GM18951 (cell line): ENCODE measurements at regions not wholly inside any gene's neighbourhood (a gene's known extent, or its start where the extent isn't known, plus 50 kb on each side); places are given as distances from the start of the nearest gene placed in this dataset.

ENCODE experiments used
- POLR2A ChIP-seq: IDR thresholded peaks from 4 replicates; pipeline ENCODE4 v1.6.1; 2011; ENCODE audit warnings: mild to moderate bottlenecking; ENCODE audit not compliant: insufficient read length, insufficient read depth; ENCODE audit errors: extremely low read depth
- in situ Hi-C: fragments of 300-500 bp; cut with MboI; formaldehyde crosslinking; loops from one replicate; pipeline ENCODE4 v1.12.0; 2022; ENCODE audit warnings: low sequenced_read_pairs, mixed read lengths, inconsistent platforms; ENCODE audit not compliant: unreplicated experiment

GRCh38 chr12:94048757-94049156 lies 99.6 kb upstream of the PLXNC1 start:
- in situ Hi-C loops, result no loop called here
- no peak for TF ChIP-seq POLR2A

DNA sequence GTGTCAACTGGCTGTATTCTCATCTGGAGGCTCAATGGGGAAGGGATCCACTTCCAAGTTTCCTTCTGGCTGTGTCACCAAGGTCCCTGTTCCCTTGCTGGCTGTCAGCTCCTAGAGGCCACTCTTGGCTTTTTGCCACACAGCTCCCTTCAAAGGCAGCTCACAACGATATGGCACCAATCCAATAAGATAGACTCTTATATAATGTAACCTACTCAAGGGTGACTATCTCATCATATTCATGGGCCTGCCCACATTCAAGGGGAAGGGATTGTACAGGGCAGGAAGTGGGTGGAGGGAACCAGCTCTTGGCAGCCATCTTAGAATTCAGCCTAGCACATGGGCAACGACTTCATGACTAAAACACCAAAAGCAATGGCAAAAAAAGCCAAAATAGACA lies 98.7 kb upstream of the PLXNC1 start:
- in situ Hi-C loops, result no loop called here
- no peak for TF ChIP-seq POLR2A

GRCh38 chr12:94053676-94054075 lies 94.7 kb upstream of the PLXNC1 start:
- no peak for TF ChIP-seq POLR2A
- in situ Hi-C loops, result no loop called here

DNA sequence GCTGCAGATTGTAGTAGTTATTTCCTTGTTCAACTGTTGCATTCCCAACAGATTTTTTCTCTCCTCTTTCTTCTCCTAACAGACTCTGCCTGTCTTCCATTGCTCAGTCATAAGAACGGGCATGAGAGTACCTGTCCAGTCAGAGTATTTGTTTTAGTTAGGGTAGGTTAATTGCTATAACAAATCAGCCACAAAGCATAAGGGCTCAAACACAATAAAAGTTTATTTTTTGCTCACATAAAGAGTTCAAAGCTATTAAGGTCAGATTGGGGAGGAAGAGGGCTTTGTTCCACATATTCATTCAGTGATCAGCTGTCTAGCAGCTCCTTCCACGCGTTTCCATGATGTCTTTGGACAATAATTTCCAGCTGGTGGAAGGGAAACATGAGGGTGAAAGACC lies 92.8 kb upstream of the PLXNC1 start:
- in situ Hi-C loops, result no loop called here
- TF ChIP-seq POLR2A, result no peak

DNA sequence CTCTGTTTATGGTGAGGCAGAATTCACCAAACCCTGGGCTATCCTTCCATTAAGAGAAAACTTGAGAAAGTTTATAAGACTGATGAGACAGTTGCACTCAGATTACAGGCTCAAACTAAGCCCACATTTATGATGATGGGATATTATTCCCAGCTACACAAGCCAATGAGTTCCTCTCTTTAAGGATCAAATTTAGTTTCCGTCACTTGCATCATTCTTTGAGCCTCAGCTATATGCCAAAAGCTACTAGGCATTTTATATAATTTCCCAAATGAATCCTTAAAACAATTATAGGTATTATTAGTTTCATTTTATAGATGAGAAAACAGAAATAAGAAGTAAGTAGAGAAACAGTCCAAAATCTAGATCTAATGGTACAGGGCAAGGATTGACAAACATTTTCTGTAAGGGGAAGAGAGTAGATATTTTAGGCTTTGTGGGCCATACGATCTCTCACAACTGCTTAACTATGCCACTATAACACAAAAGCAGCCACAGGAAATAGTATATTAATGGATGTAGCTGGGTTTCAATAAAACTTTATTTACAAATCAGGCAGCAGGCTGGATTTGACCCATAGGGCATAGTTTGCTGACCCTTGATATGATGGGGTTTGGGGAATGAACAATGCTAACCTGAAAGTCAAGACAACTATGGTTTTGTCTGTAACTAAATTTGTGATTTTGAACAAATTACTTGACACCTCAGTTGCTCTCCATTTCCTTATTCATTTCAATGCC lies 91.8 kb upstream of the PLXNC1 start:
- no peak for TF ChIP-seq POLR2A
- in situ Hi-C loops, result no loop called here

DNA sequence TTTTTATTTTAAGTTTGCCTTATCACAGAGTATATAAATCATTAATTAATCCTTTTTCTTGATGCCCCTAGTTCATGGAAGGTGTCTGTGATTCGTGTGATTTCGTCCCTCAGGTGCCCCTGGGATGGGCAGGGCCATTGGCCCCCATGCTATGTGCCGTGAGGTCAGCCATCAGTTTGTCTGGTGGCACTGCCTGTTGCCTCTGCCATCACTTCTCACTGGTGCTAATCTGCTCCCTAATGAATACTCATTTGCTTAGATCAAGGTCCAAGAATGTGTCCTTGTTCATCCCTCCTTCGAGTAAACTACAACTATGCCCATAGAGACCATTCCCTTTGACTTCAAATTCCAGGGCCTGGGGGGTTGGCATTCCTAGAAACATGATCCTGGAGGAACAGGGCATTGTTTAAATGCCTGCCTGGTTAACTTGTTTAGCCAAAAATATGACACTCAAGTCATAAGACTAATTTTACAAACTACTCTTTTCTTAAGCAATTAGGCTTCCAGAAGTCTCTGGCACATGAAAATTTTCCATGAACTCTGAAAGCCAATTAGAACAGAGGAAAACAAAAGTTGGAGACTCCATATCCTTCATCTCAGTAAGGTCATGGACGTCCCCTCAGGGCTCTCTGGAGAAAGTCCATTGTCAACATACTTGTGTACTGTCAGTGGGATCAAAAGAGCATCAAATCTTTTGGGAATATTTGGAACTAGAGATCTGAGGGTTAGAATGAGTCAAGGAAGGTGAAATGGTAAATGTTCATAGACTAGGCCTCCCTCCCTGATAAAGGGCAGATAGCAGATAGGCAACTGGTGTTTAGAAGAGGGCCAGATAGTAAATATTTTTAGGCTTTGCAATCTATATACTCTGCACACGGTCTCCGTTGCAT lies 90.9 kb upstream of the PLXNC1 start:
- in situ Hi-C loops, result no loop called here
- TF ChIP-seq POLR2A, result no peak

- no peak for TF ChIP-seq POLR2A
- in situ Hi-C loops, result no loop called here
These were observed 88.7 kb upstream of the PLXNC1 start for GRCh38 chr12:94059394-94060368.

DNA sequence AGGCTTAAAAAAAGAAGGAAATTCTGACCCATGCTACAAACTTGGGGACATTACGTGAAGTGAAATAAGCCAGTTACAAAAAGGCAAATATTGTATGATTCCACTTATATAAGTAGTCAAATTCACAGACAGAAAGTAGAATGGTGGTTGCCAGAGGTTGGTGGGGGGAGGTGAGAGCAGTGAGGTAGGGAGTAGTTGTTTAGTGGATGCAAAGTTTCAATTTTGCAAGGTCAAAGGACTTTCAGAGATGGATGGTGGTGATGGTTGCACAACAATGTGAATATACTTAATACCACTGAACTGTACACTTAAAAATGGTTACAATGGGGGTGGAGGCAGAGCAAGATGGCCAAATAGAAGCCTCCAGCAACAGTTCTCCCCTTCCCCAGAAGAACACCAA lies 86.2 kb upstream of the PLXNC1 start:
- in situ Hi-C loops, result no loop called here

GRCh38 chr12:94062796-94063635 lies 85.4 kb upstream of the PLXNC1 start:
- no peak for TF ChIP-seq POLR2A
- in situ Hi-C loops, result no loop called here

More for the DNA sequence above, 86.2 kb upstream of the PLXNC1 start:
- no peak for TF ChIP-seq POLR2A

DNA sequence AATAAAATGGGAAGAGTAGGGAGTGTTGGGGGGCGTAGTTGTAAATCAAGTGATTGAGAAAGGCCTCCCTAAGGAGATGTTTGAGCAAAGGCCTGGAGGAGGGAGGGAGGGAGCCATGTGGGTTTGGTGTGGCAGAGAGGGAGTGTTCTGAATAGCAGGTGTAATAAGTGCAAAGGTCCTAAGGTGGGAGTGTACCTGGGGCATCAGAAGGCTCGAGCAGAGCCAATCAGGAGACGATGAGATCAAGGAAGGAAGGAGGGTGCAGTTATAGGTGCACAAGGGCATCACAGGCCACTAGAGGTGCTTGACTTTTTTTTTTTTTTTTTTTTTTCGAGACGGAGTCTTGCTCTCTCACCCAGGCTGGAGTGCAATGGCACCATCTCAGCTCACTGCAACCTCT lies 77.9 kb upstream of the PLXNC1 start:
- in situ Hi-C loops, result no loop called here
- TF ChIP-seq POLR2A, result no peak

GRCh38 chr12:94071258-94071657 lies 77.1 kb upstream of the PLXNC1 start:
- in situ Hi-C loops, result no loop called here

GRCh38 chr12:94073441-94074051 lies 74.8 kb upstream of the PLXNC1 start:
- in situ Hi-C loops, result no loop called here
- no peak for TF ChIP-seq POLR2A

More at GRCh38 chr12:94071258-94071657, 77.1 kb upstream of the PLXNC1 start:
- TF ChIP-seq POLR2A, result no peak
